ENCODE measurements at regions not wholly inside any gene's neighbourhood (a gene's known extent, or its start where the extent isn't known, plus 50 kb on each side); places are given as distances from the start of the nearest gene placed in this dataset.

DNA sequence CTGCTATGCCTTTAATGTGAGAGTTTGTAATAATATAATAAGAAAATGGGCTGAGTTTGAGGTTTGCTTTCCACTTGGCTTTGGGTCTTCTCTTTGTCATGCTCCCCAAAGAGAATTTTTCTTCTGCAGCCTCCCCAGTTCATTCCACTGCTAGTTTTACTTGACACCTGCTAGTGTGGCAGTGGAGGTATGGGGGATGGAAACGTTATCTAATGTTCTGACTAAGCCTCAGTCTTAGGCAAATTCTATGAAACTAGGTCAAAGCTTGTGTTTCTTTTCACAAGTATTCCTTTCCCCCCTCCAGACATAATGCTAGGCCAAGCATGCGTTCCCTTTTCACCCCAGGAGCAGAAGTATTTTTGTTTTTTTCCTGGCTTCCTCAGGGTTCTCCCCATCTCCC lies 67.5 kb downstream of the PPP1R2C start:
- TF ChIP-seq POLR2AphosphoS5 (IDR thresholded peaks at IDR 0.05; ENCODE audit: insufficient read depth in 1 of 2, low read depth in 1 of 2), result no peak
- TF ChIP-seq, protein P1, sequence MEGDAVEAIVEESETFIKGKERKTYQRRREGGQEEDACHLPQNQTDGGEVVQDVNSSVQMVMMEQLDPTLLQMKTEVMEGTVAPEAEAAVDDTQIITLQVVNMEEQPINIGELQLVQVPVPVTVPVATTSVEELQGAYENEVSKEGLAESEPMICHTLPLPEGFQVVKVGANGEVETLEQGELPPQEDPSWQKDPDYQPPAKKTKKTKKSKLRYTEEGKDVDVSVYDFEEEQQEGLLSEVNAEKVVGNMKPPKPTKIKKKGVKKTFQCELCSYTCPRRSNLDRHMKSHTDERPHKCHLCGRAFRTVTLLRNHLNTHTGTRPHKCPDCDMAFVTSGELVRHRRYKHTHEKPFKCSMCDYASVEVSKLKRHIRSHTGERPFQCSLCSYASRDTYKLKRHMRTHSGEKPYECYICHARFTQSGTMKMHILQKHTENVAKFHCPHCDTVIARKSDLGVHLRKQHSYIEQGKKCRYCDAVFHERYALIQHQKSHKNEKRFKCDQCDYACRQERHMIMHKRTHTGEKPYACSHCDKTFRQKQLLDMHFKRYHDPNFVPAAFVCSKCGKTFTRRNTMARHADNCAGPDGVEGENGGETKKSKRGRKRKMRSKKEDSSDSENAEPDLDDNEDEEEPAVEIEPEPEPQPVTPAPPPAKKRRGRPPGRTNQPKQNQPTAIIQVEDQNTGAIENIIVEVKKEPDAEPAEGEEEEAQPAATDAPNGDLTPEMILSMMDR (IDR thresholded peaks at IDR 0.05), result no peak

All from vagina (tissue), 2 donors.